Kidney (tissue), 13 donors: ENCODE measurements at regions not wholly inside any gene's neighbourhood (a gene's known extent, or its start where the extent isn't known, plus 50 kb on each side); places are given as distances from the start of the nearest gene placed in this dataset.
A peak's percentile ranks its signal among the peaks of the same experiment; 100 is the strongest.

Source experiments
- DNase-seq, 5 donors: peaks; one replicate each; pipeline ENCODE4 v3.0.0-alpha.2; 2013 to 2020
- FAIRE-seq: peaks from 2 replicates; lab custom pipeline; 2012; peaks lifted over from hg19 to GRCh38; lab: Jason Lieb, UNC
- H3K27ac ChIP-seq, 2 donors: one replicate each; pipeline ENCODE4 v1.7.0; 2013; ENCODE audit warnings: low read depth in 2 of 2, low read length in 2 of 2, inconsistent platforms in 1 of 2
- H3K27me3 ChIP-seq: one replicate; pipeline ENCODE4 v1.7.1; 2013; ENCODE audit warnings: low read length, inconsistent platforms; ENCODE audit not compliant: control insufficient read depth, insufficient read depth
- H3K36me3 ChIP-seq, 3 donors: one replicate each; pipeline versions ENCODE4 v1.7.0 to v1.7.1; 2013; ENCODE audit warnings: low read length in 3 of 3, control low read depth in 1 of 3, inconsistent platforms in 1 of 3; ENCODE audit not compliant: insufficient read depth in 3 of 3, control insufficient read depth in 2 of 3
- H3K4me1 ChIP-seq, 3 donors: one replicate each; pipeline versions ENCODE4 v1.7.0 to v1.7.1; 2013; ENCODE audit warnings: low read length in 3 of 3, inconsistent platforms in 1 of 3, low read depth in 1 of 3; ENCODE audit not compliant: control insufficient read depth in 2 of 3, insufficient read depth in 2 of 3
- H3K4me3 ChIP-seq, 3 donors: one replicate each; pipeline versions ENCODE4 v1.7.0 to v1.8.1; 2013; ENCODE audit warnings: low read length in 3 of 3, control low read depth in 1 of 3, inconsistent platforms in 1 of 3
- H3K9ac ChIP-seq, 3 donors: one replicate each; pipeline versions ENCODE4 v1.7.0 to v1.7.1; 2013; ENCODE audit warnings: low read length in 3 of 3, control low read depth in 1 of 3, inconsistent platforms in 1 of 3
- H3K9me3 ChIP-seq, 3 donors: one replicate each; pipeline versions ENCODE4 v1.7.0 to v1.7.1; 2013; ENCODE audit warnings: low read length in 3 of 3, control low read depth in 1 of 3, inconsistent platforms in 1 of 3; ENCODE audit not compliant: control insufficient read depth in 2 of 3, insufficient read depth in 1 of 3
- intact Hi-C: fragments of 100-400 bp; cut with DNase I; formaldehyde crosslinking; loops from one replicate; pipeline ENCODE4 v1.11.1; 2022
- TF ChIP-seq, protein P1 (sequence below): IDR thresholded peaks from 3 replicates; pipeline ENCODE4 v1.5.1; 2012; ENCODE audit warnings: mild to moderate bottlenecking, moderate library complexity, borderline replicate concordance; ENCODE audit not compliant: insufficient read depth; ENCODE audit errors: extremely low read depth
- donor health status: control.
- donor health status: control.
- donor health status: control.
- donor health status: control.
- donor health status: control.
- donor health status: DM: yes; HTN: yes; CAD: no.
- donor health status: Normal renal cell carcinoma (clear cell type).

DNA sequence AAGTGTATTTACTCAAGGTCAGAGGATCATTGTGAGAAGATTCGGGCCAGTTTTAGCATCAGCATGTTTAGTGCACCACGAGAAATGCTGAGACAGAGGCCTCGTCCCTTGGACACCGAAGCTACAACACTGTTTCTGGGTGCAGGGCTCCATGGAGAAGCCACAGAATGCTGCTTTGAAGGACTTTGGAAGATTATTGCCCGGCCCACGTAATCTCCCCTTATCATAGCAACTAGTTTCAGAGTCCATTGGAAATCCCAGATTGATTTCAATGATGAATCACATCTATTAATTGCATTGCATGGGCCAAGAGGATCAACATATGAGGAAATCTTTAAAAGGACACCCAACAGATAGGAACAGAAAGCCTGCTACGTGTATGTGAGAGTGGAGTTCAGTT, 156.0 kb downstream of the MAF start:
- H3K9ac ChIP-seq, result no peak overlapping the region
- H3K4me3 ChIP-seq, result no peak overlapping the region
- FAIRE-seq, result no peak
- no peak for DNase-seq
- H3K27me3 ChIP-seq, result no peaks in the 10 kb centered on the region
- H3K4me1 ChIP-seq, result no peaks in the 10 kb centered on the region
- H3K27ac ChIP-seq, result no peak overlapping the region
- TF ChIP-seq, protein P1, sequence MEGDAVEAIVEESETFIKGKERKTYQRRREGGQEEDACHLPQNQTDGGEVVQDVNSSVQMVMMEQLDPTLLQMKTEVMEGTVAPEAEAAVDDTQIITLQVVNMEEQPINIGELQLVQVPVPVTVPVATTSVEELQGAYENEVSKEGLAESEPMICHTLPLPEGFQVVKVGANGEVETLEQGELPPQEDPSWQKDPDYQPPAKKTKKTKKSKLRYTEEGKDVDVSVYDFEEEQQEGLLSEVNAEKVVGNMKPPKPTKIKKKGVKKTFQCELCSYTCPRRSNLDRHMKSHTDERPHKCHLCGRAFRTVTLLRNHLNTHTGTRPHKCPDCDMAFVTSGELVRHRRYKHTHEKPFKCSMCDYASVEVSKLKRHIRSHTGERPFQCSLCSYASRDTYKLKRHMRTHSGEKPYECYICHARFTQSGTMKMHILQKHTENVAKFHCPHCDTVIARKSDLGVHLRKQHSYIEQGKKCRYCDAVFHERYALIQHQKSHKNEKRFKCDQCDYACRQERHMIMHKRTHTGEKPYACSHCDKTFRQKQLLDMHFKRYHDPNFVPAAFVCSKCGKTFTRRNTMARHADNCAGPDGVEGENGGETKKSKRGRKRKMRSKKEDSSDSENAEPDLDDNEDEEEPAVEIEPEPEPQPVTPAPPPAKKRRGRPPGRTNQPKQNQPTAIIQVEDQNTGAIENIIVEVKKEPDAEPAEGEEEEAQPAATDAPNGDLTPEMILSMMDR, result no peak
- intact Hi-C loops, result no loop called here
- no peaks in the 10 kb centered on the region for H3K36me3 ChIP-seq
- H3K9me3 ChIP-seq, result no peaks in the 10 kb centered on the region

DNA sequence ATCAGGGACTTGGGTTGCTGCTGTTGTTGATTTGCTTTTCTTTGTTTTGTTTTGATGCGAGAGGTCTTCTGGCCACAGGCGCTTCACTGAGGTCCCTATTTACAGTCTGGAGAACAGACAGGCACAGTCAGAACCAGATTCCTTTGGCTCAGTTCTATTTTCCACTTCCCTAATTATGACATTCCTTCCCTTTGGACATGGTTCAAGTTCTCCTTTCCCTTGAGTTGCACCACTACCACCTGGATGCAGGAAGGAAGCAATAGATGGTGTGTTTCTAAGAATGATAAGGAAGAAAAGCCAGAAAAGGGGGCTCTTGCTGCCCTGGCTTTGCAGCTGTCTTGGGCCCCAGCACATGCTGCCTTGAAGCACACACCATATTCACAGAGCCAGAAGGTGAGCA, 160.6 kb downstream of the MAF start:
- intact Hi-C loops, result no loop called here
- H3K4me1 ChIP-seq, result peaks cover 4% of the 10 kb centered on the region in 3 donors
- no peaks in the 10 kb centered on the region for H3K9me3 ChIP-seq
- H3K36me3 ChIP-seq, result no peaks in the 10 kb centered on the region
- DNase-seq, result no peak
- no peak overlapping the region for H3K27ac ChIP-seq
- FAIRE-seq, result no peak
- TF ChIP-seq, protein P1, result no peak
- H3K4me3 ChIP-seq, result no peak overlapping the region
- no peaks in the 10 kb centered on the region for H3K27me3 ChIP-seq
- no peak overlapping the region for H3K9ac ChIP-seq

DNA sequence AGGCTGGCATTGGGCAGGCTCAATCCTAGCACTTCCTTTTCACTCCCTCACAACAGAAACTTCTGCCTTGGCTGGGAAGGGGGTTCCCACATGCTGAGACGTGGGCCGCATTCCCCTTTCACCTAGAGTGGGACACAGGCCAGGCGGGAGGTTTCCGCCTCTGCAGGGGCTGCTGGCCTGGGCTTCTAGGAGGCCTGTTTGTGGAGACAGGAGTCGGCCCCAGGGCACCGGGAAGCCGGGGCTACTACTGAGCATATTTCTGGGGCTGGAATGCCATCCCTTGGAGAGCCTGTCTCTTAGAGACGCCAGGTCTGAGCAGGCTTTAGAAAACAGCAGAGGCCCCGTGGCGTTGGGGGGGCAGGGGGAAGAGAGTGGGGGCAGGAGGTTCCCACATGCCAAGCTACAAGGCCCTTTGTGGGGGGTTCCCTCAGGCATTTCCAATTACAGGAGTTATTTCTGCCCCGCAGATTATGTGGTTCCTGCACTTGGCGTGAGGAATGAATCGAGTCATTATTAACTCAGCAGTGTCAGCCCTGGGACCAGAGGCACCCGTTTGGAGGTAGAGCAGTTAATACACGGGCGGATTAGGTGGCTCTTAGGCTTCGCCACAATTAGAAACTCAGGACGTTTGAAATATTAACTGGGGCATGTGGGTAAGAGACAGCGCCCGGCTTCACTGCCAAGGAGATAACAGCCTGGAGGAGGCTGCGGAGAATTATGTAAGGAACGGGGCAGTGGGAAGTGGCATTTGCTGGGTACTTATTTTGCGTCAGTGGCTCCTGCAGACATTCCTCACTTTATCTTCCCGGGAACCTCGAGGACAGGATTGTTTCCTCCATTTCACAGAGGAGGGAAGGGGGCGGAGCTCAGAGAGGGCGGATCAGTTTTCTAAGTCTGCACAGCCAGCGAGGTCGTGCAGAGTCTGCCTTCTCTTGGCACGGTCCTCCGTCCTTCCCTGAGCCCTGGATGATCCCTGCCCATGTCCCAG, 162.5 kb downstream of the MAF start:
- Histone ChIP-seq H3K27me3 (no peaks in the 10 kb centered on the region), H3K27ac (peak overlapping the region; percentile 32 to 74), H3K9ac (peak overlapping the region in 1 of 3 donors; percentile 7), H3K4me1 (peaks cover 4% of the 10 kb centered on the region in 3 donors), H3K36me3 (no peaks in the 10 kb centered on the region), H3K9me3 (no peaks in the 10 kb centered on the region), H3K4me3 (peak overlapping the region in 2 of 3 donors; percentile 49 to 54)
- peak in 4 of 5 donors; percentile 68 to 85 (median 78) for DNase-seq
- FAIRE-seq, result no peak
- intact Hi-C loops, result no loop called here
- TF ChIP-seq, protein P1, result no peak
